ENCODE measurements at regions not wholly inside any gene's neighbourhood (a gene's known extent, or its start where the extent isn't known, plus 50 kb on each side); places are given as distances from the start of the nearest gene placed in this dataset.

DNA sequence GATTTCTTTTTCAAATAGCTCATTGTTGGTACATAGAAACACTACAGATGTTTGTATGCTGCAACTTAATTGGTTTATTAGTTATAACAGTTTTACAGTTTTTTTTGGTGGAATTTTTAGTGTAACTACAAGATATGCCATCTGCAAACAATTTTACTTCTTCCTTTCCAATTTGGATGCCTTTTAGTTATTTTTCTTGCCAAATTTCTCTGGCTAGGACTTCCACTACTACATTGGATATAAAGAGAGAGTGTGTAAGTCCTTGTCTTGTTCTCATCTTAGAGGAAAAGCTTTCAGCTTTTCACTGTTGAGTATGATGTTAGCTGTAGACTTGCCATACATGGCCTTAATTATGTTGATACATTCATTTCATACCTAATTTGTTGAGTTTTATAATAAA, 143.6 kb upstream of the EOMES start:
- TF ChIP-seq TAF1 (CRISPR knock-in tag; IDR thresholded peaks at IDR 0.05) = no peak
- TF ChIP-seq POLR2G (IDR thresholded peaks at IDR 0.05; ENCODE audit: low read depth, low read length) = no peak
- TF ChIP-seq, protein P1, sequence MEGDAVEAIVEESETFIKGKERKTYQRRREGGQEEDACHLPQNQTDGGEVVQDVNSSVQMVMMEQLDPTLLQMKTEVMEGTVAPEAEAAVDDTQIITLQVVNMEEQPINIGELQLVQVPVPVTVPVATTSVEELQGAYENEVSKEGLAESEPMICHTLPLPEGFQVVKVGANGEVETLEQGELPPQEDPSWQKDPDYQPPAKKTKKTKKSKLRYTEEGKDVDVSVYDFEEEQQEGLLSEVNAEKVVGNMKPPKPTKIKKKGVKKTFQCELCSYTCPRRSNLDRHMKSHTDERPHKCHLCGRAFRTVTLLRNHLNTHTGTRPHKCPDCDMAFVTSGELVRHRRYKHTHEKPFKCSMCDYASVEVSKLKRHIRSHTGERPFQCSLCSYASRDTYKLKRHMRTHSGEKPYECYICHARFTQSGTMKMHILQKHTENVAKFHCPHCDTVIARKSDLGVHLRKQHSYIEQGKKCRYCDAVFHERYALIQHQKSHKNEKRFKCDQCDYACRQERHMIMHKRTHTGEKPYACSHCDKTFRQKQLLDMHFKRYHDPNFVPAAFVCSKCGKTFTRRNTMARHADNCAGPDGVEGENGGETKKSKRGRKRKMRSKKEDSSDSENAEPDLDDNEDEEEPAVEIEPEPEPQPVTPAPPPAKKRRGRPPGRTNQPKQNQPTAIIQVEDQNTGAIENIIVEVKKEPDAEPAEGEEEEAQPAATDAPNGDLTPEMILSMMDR (CRISPR knock-in tag; IDR thresholded peaks at IDR 0.05) = no peak
- TF ChIP-seq, protein P2, sequence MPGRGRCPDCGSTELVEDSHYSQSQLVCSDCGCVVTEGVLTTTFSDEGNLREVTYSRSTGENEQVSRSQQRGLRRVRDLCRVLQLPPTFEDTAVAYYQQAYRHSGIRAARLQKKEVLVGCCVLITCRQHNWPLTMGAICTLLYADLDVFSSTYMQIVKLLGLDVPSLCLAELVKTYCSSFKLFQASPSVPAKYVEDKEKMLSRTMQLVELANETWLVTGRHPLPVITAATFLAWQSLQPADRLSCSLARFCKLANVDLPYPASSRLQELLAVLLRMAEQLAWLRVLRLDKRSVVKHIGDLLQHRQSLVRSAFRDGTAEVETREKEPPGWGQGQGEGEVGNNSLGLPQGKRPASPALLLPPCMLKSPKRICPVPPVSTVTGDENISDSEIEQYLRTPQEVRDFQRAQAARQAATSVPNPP (CRISPR knock-in tag; IDR thresholded peaks at IDR 0.05) = no peak
- TF ChIP-seq, protein P3, sequence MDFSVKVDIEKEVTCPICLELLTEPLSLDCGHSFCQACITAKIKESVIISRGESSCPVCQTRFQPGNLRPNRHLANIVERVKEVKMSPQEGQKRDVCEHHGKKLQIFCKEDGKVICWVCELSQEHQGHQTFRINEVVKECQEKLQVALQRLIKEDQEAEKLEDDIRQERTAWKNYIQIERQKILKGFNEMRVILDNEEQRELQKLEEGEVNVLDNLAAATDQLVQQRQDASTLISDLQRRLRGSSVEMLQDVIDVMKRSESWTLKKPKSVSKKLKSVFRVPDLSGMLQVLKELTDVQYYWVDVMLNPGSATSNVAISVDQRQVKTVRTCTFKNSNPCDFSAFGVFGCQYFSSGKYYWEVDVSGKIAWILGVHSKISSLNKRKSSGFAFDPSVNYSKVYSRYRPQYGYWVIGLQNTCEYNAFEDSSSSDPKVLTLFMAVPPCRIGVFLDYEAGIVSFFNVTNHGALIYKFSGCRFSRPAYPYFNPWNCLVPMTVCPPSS (IDR thresholded peaks at IDR 0.05) = no peak
- TF ChIP-seq, protein P4, sequence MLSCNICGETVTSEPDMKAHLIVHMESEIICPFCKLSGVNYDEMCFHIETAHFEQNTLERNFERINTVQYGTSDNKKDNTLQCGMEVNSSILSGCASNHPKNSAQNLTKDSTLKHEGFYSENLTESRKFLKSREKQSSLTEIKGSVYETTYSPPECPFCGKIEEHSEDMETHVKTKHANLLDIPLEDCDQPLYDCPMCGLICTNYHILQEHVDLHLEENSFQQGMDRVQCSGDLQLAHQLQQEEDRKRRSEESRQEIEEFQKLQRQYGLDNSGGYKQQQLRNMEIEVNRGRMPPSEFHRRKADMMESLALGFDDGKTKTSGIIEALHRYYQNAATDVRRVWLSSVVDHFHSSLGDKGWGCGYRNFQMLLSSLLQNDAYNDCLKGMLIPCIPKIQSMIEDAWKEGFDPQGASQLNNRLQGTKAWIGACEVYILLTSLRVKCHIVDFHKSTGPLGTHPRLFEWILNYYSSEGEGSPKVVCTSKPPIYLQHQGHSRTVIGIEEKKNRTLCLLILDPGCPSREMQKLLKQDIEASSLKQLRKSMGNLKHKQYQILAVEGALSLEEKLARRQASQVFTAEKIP (CRISPR knock-in tag; IDR thresholded peaks at IDR 0.05; ENCODE audit: borderline replicate concordance) = no peak
- no peak for TF ChIP-seq NFE2 (CRISPR knock-in tag; IDR thresholded peaks at IDR 0.05)
- TF ChIP-seq NKX3-1 (CRISPR knock-in tag; IDR thresholded peaks at IDR 0.05) = no peak

Measured in HepG2 (cell line).